GM12873 (cell line): ENCODE measurements at regions not wholly inside any gene's neighbourhood (a gene's known extent, or its start where the extent isn't known, plus 50 kb on each side); places are given as distances from the start of the nearest gene placed in this dataset.

Experiments
- TF ChIP-seq, protein P1 (sequence below): IDR thresholded peaks from 2 replicates; pipeline ENCODE4 v1.5.1; 2012; ENCODE audit warnings: low read depth, mild to moderate bottlenecking, moderate library complexity, low read length, control low read depth; ENCODE audit not compliant: insufficient read depth; ENCODE audit errors: missing control alignments

DNA sequence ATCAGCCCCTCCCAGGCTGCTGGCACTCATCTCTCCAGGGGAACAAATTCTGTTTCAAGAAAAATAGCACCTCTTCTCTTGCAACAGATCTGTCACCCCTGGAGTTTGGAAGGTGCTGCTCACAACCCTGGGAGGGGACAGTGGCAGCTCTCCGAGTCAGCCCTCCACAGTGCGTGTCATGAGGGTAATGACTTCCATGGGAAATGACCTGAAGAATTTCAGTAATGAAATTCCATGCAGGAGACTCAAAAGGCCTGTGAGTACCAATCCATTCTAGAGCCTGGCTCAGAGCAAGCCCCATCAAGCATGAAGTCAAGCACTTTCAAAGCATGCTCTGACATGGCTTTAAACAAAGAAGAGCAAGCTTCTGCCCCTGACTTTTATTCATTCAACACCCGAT, 276.3 kb upstream of the PARD3B start:
- TF ChIP-seq, protein P1, sequence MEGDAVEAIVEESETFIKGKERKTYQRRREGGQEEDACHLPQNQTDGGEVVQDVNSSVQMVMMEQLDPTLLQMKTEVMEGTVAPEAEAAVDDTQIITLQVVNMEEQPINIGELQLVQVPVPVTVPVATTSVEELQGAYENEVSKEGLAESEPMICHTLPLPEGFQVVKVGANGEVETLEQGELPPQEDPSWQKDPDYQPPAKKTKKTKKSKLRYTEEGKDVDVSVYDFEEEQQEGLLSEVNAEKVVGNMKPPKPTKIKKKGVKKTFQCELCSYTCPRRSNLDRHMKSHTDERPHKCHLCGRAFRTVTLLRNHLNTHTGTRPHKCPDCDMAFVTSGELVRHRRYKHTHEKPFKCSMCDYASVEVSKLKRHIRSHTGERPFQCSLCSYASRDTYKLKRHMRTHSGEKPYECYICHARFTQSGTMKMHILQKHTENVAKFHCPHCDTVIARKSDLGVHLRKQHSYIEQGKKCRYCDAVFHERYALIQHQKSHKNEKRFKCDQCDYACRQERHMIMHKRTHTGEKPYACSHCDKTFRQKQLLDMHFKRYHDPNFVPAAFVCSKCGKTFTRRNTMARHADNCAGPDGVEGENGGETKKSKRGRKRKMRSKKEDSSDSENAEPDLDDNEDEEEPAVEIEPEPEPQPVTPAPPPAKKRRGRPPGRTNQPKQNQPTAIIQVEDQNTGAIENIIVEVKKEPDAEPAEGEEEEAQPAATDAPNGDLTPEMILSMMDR = no peak

DNA sequence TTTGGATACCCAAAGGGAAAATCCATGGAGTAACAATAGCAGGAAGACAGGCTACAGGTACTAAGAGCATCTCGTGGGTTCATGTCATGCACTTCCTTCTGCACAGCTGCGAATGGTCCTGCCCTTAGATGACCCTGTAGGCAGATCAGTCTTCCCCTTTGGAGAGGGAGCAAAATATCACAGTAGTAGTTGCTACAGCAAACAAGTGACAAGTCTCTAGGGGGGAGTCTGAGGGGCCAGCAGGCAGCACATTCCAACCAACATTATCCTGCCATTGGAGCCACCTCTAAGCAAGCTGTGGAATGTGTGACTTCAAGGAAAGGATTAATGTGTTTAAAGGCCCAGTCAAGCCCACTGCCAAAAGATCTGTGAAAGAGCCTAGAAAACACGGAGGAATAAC, 273.2 kb upstream of the PARD3B start:
- TF ChIP-seq, protein P1 = no peak

DNA sequence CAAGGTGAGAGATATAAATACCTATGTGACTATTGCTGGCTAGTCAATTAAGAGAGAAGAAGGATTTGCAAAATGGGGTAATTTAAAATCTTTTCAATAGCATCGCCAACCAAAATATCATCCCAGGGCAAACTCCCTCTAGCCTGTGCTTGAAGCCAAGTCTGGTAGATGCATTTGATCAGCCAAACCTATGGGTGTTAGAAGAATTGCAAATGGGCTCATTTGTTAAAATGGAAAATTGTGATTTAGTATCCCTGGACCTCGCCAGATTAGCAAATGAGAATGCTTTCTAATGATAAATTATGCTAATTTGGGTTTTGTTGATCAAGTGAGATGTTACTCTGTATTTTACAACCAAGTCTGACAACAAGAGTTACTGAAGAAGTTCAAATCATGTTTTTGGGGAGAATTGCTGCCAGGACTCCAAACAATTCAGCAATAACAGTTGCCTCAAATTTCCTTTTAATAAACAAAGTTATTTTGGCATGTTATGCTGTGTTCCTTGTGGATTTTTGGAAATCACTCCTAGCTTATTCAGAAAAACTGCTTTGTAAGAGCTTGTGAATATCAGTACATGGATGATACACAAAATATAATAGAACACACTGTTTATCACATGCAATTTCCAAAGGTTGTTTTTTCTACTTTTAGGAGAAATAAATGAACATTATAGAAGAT, 272.5 kb upstream of the PARD3B start:
- TF ChIP-seq, protein P1 = no peak

DNA sequence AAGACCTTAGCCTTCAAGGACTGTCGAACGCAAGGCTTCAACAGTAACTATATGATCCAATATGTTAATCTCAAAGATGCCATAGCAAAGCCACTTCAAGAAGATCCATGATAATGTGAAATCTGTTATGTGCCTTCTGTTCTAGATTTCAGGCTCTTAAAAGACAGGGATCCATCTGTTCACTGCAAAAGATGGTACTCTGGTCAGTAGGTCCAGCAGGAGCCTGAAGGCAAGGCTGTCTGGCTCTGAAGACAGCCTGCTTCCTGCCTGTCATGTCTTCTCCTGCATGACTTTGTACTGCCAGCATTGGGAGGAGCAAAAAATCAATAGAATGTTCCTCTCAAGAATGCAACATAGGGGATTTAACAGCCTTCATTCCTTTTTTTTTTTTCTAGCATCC, 270.8 kb upstream of the PARD3B start:
- TF ChIP-seq, protein P1 = no peak

DNA sequence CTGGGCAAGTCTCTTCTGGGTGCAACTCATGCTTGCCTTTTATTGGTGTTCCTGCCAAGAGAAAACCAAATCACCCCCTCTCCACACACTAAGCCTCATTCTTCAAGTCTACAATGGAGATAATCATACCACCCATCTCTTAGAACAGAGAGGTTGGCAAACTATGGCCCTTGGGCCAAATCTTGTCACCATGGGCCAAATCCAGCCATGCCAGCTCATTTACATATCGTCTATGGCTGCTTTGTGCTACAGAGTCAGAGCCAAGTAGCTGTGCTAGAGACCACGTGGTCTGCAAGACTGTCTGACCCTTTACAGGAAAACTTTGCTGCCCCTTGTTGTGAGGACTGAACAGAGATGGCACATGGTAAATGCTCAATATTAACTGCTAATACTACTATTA, 270.3 kb upstream of the PARD3B start:
- TF ChIP-seq, protein P1 = no peak

DNA sequence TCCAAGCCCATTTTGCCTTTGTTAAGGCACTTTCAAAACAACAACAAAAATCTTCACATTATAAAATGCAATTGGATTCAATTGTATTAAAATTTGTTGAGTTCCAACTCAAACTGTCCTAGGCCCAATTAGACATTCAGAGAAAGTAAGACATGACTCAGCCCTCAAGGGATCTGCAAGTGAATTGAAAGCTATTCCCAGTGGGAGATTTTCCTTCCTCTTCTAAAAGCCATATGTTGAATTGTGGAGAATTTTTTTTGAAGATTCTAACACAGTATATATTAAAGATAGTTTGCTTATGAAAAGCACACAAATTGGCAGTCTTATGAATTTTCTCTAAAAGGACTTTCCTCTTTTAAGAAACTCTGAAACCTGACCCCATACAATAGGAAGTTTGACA, 268.0 kb upstream of the PARD3B start:
- TF ChIP-seq, protein P1 = no peak

DNA sequence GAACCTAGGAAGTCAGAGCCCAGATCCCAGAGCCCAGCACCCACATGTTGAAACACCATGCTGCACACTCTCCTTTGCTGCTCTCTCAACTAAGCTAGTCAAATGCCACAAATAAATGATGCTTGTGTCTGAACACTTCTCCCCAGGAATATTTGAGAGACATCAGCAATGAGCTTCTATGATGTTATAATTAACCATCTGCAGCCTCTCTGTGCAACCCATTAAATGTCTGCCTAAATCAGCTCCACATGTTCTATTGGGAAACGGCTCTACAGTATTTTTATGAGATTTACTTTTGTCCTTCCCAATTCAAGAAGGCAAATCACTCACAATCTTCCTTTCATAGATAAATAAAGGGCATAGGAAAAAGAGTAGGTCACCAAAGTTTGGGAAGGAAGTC, 266.8 kb upstream of the PARD3B start:
- TF ChIP-seq, protein P1 = no peak
